Keratinocyte (primary cell): ENCODE measurements at regions not wholly inside any gene's neighbourhood (a gene's known extent, or its start where the extent isn't known, plus 50 kb on each side); places are given as distances from the start of the nearest gene placed in this dataset.

Experiments
- DNase-seq: peaks from one replicate; pipeline ENCODE4 v3.0.0-alpha.2; 2011; ENCODE audit warnings: low read depth, missing footprints, low spot score
- FAIRE-seq: peaks from 2 replicates; lab custom pipeline; 2011; peaks lifted over from hg19 to GRCh38; lab: Jason Lieb, UNC
- H2AFZ ChIP-seq: 2 replicates; pipeline ENCODE4 v1.6.0; 2012; ENCODE audit warnings: low read length, control low read depth, inconsistent platforms; ENCODE audit not compliant: control insufficient read depth
- H3K27ac ChIP-seq: 2 replicates; pipeline ENCODE4 v1.5.1; 2011; ENCODE audit warnings: low read length; ENCODE audit not compliant: control insufficient read depth, insufficient read depth
- H3K27me3 ChIP-seq: 3 replicates; pipeline ENCODE4 v1.6.0; 2011; ENCODE audit warnings: low read length; ENCODE audit not compliant: control insufficient read depth, insufficient read depth; ENCODE audit errors: extremely low read depth
- H3K36me3 ChIP-seq, 2 experiments: 2 replicates in 1 of 2; 3 replicates in 1 of 2; pipeline ENCODE4 v1.5.1; 2011; ENCODE audit warnings: low read length in 2 of 2, mild to moderate bottlenecking in 1 of 2; ENCODE audit not compliant: control insufficient read depth in 2 of 2, insufficient read depth in 2 of 2; ENCODE audit errors: extremely low read depth in 1 of 2
- H3K4me1 ChIP-seq: 3 replicates; pipeline ENCODE4 v1.5.1; 2011; ENCODE audit warnings: low read length; ENCODE audit not compliant: control insufficient read depth, insufficient read depth; ENCODE audit errors: extremely low read depth
- H3K4me2 ChIP-seq: 3 replicates; pipeline ENCODE4 v1.6.0; 2011; ENCODE audit warnings: low read depth, low read length; ENCODE audit not compliant: control insufficient read depth, insufficient read depth; ENCODE audit errors: extremely low read depth
- H3K4me3 ChIP-seq, 3 experiments: fragments of 200-600 bp in 1 of 3; sonication (generic) in 1 of 3; 2 replicates in 2 of 3; 3 replicates in 1 of 3; pipeline ENCODE4 v1.5.1; 2011 to 2016; ENCODE audit warnings: low read length in 3 of 3, mild to moderate bottlenecking in 3 of 3, control low read depth in 2 of 3, inconsistent platforms in 1 of 3, low read depth in 1 of 3, mixed read lengths in 1 of 3, mixed run types in 1 of 3, moderate library complexity in 1 of 3; ENCODE audit not compliant: control insufficient read depth in 2 of 3, insufficient read depth in 2 of 3; ENCODE audit errors: extremely low read depth in 1 of 3
- H3K79me2 ChIP-seq: 2 replicates; pipeline ENCODE4 v1.6.0; 2012; ENCODE audit warnings: low read length; ENCODE audit not compliant: control insufficient read depth, insufficient read depth
- H3K9ac ChIP-seq: 3 replicates; pipeline ENCODE4 v1.6.0; 2011; ENCODE audit warnings: low read length; ENCODE audit not compliant: control insufficient read depth, insufficient read depth; ENCODE audit errors: extremely low read depth
- H3K9me1 ChIP-seq: 3 replicates; pipeline ENCODE4 v1.6.0; 2011; ENCODE audit warnings: low read length; ENCODE audit not compliant: control insufficient read depth, insufficient read depth; ENCODE audit errors: extremely low read depth
- H3K9me3 ChIP-seq: 2 replicates; pipeline ENCODE4 v1.5.1; 2012; ENCODE audit warnings: low read depth, low read length; ENCODE audit not compliant: control insufficient read depth
- H4K20me1 ChIP-seq: 3 replicates; pipeline ENCODE4 v1.6.0; 2011; ENCODE audit warnings: low read length; ENCODE audit not compliant: control insufficient read depth, insufficient read depth; ENCODE audit errors: extremely low read depth
- CTCF ChIP-seq, 3 experiments: IDR thresholded peaks in 1 of 3; conservative IDR thresholded peaks in 1 of 3; optimal IDR thresholded peaks in 1 of 3; 2 replicates in 2 of 3; 3 replicates in 1 of 3; pipeline versions ENCODE3 to v1.5.1; 2011; ENCODE audit warnings: low read length in 3 of 3, mild to moderate bottlenecking in 3 of 3, moderate library complexity in 2 of 3, control low read depth in 1 of 3, inconsistent platforms in 1 of 3; ENCODE audit not compliant: insufficient read depth in 2 of 3; ENCODE audit errors: extremely low read depth in 1 of 3
- EZH2 ChIP-seq: IDR thresholded peaks from one replicate; pipeline ENCODE4 v1.6.1; 2012; ENCODE audit warnings: inconsistent platforms, mild to moderate bottlenecking, low read length, moderate library complexity
- dilution Hi-C: fragments of 300-500 bp; cut with MboI; formaldehyde crosslinking; loops from one replicate; pipeline ENCODE4 v1.7.0; 2020; ENCODE audit warnings: low sequenced_read_pairs; ENCODE audit not compliant: extremely low pct_ligation_motif_present

GRCh38 chr2:120894966-120895365, 159.3 kb downstream of the GLI2 start:
- dilution Hi-C loops, result no loop called here
- TF ChIP-seq CTCF (optimal IDR thresholded peaks at IDR 0.05 in 1 of 3, IDR thresholded peaks at IDR 0.05 in 1 of 3, conservative IDR thresholded peaks at IDR 0.05 in 1 of 3; ENCODE audit: extremely low read depth in 1 of 3, insufficient read depth in 2 of 3, low read length in 3 of 3) (no peak), EZH2 (no peak)
- no peak overlapping the region for H3K9ac ChIP-seq
- peaks cover 9% of the 10 kb centered on the region for H3K27me3 ChIP-seq
- FAIRE-seq (no peak), DNase-seq (no peak)
- no peaks in the 10 kb centered on the region for H3K9me3 ChIP-seq
- no peaks in the 10 kb centered on the region for H4K20me1 ChIP-seq
- no peak overlapping the region for H3K4me3 ChIP-seq
- H3K4me2 ChIP-seq, result no peak overlapping the region
- H3K4me1 ChIP-seq, result peaks cover 4% of the 10 kb centered on the region
- H3K36me3 ChIP-seq, result no peaks in the 10 kb centered on the region
- H2AFZ ChIP-seq, result no peak overlapping the region
- H3K27ac ChIP-seq, result no peak overlapping the region
- H3K9me1 ChIP-seq, result no peaks in the 10 kb centered on the region
- H3K79me2 ChIP-seq, result no peaks in the 10 kb centered on the region

- Histone ChIP-seq H3K27ac (no peak overlapping the region), H2AFZ (no peak overlapping the region), H3K36me3 (no peaks in the 10 kb centered on the region), H3K4me1 (peaks cover 4% of the 10 kb centered on the region), H3K9me3 (no peaks in the 10 kb centered on the region), H3K9ac (no peak overlapping the region), H3K4me3 (no peak overlapping the region), H3K4me2 (no peak overlapping the region), H4K20me1 (no peaks in the 10 kb centered on the region), H3K9me1 (no peaks in the 10 kb centered on the region), H3K79me2 (no peaks in the 10 kb centered on the region), H3K27me3 (peaks cover 9% of the 10 kb centered on the region)
- DNase-seq (no peak), FAIRE-seq (no peak)
- TF ChIP-seq EZH2 (no peak), CTCF (optimal IDR thresholded peaks at IDR 0.05 in 1 of 3, IDR thresholded peaks at IDR 0.05 in 1 of 3, conservative IDR thresholded peaks at IDR 0.05 in 1 of 3; ENCODE audit: extremely low read depth in 1 of 3, insufficient read depth in 2 of 3, low read length in 3 of 3) (no peak)
- dilution Hi-C loops, result no loop called here
These were observed 160.5 kb downstream of the GLI2 start for GRCh38 chr2:120896126-120896525.
